HepG2 (cell line): ENCODE measurements at regions not wholly inside any gene's neighbourhood (a gene's known extent, or its start where the extent isn't known, plus 50 kb on each side); places are given as distances from the start of the nearest gene placed in this dataset.

ENCODE experiments used
- BRCA1 ChIP-seq: sonication (generic); formaldehyde crosslinking; IDR thresholded peaks from 2 replicates; pipeline ENCODE4 v1.4.0; 2020; ENCODE audit warnings: missing genetic modification reagents
- EP300 ChIP-seq, 3 experiments: sonication (generic) in 1 of 3; formaldehyde crosslinking in 1 of 3; IDR thresholded peaks; 2 replicates each; pipeline versions ENCODE4 v1.5.1 to v1.6.1; 2011 to 2020; ENCODE audit warnings: low read depth in 2 of 3, low read length in 2 of 3, borderline replicate concordance in 1 of 3, improper control_type of control experiment in 1 of 3, mild to moderate bottlenecking in 1 of 3, missing genetic modification reagents in 1 of 3, moderate library complexity in 1 of 3
- FOXP4 ChIP-seq: sonication (generic); formaldehyde crosslinking; IDR thresholded peaks from 2 replicates; pipeline ENCODE4 v1.4.0; 2020; ENCODE audit warnings: missing genetic modification reagents
- HES4 ChIP-seq: sonication (generic); formaldehyde crosslinking; IDR thresholded peaks from 2 replicates; pipeline ENCODE4 v1.9.0; 2021; ENCODE audit warnings: mild to moderate bottlenecking, missing genetic modification reagents, borderline replicate concordance
- NCOA5 ChIP-seq: sonication (generic); formaldehyde crosslinking; IDR thresholded peaks from 2 replicates; pipeline ENCODE4 v1.4.0; 2020; ENCODE audit warnings: missing genetic modification reagents
- POLR2AphosphoS5 ChIP-seq: IDR thresholded peaks from 2 replicates; pipeline ENCODE4 v1.6.1; 2012; ENCODE audit warnings: low read depth, low read length
- RAD21 ChIP-seq: fragments of 450-650 bp; formaldehyde crosslinking; IDR thresholded peaks from 2 replicates; pipeline ENCODE4 v1.5.0; 2020; ENCODE audit warnings: mild to moderate bottlenecking
- TCF12 ChIP-seq, 2 experiments: fragments of 450-650 bp in 1 of 2; sonication (generic) in 1 of 2; formaldehyde crosslinking in 1 of 2; IDR thresholded peaks; 2 replicates each; pipeline versions ENCODE4 v1.6.1 to v1.8.0; 2017 to 2022; ENCODE audit warnings: antibody characterized with exemption in 1 of 2, mild to moderate bottlenecking in 1 of 2, missing genetic modification reagents in 1 of 2, moderate library complexity in 1 of 2
- TCF7 ChIP-seq: sonication (generic); IDR thresholded peaks from 2 replicates; pipeline ENCODE4 v1.6.1; 2016; ENCODE audit warnings: antibody characterized with exemption, low read depth
- THRA ChIP-seq: sonication (generic); formaldehyde crosslinking; IDR thresholded peaks from 2 replicates; pipeline ENCODE4 v1.4.0; 2020; ENCODE audit warnings: missing genetic modification reagents, borderline replicate concordance
- ZNF274 ChIP-seq: sonication (generic); formaldehyde crosslinking; IDR thresholded peaks from 2 replicates; pipeline ENCODE4 v1.5.1; 2020; ENCODE audit warnings: mild to moderate bottlenecking, missing genetic modification reagents

- no peak for TF ChIP-seq THRA (CRISPR knock-in tag)
- TF ChIP-seq TCF12 (IDR thresholded peaks at IDR 0.05), result no peak
- TF ChIP-seq TCF12 (CRISPR knock-in tag; IDR thresholded peaks at IDR 0.05), result no peak
- no peak for TF ChIP-seq EP300 (IDR thresholded peaks at IDR 0.05; ENCODE audit: low read depth in 2 of 2, low read length in 2 of 2)
- no peak for TF ChIP-seq EP300 (CRISPR knock-in tag; IDR thresholded peaks at IDR 0.05; ENCODE audit: borderline replicate concordance)
- TF ChIP-seq BRCA1 (CRISPR knock-in tag), result no peak
- no peak for TF ChIP-seq RAD21 (CRISPR knock-in tag)
- no peak for TF ChIP-seq ZNF274 (CRISPR knock-in tag)
- no peak for TF ChIP-seq FOXP4
- no peak for TF ChIP-seq POLR2AphosphoS5
- no peak for TF ChIP-seq TCF7
- TF ChIP-seq HES4 (CRISPR knock-in tag), result no peak
- TF ChIP-seq NCOA5 (CRISPR knock-in tag), result no peak
Measured at GRCh38 chrX:42128587-42128986, 205.2 kb upstream of the CASK start.
